Lower lobe of right lung (tissue), 2 donors: ENCODE measurements at regions not wholly inside any gene's neighbourhood (a gene's known extent, or its start where the extent isn't known, plus 50 kb on each side); places are given as distances from the start of the nearest gene placed in this dataset.

ENCODE experiments used
- ATAC-seq, 2 donors: fragments of 200-7000 bp; cut with Tn5 transposase; one replicate each; pipeline ENCODE4 v1.9.1; 2020 to 2022; ENCODE audit warnings: mild to moderate bottlenecking in 2 of 2, moderate library complexity in 2 of 2
- DNase-seq: peaks from one replicate; pipeline ENCODE4 v3.0.0-alpha.2; 2020
- H3K27ac ChIP-seq: fragments of 200-600 bp; one replicate; pipeline ENCODE4 v1.8.0; 2022
- H3K27me3 ChIP-seq: fragments of 200-600 bp; one replicate; pipeline ENCODE4 v1.8.0; 2022; ENCODE audit warnings: low read depth
- H3K36me3 ChIP-seq: fragments of 200-600 bp; one replicate; pipeline ENCODE4 v1.8.0; 2022; ENCODE audit warnings: mild to moderate bottlenecking
- H3K4me1 ChIP-seq: fragments of 200-600 bp; one replicate; pipeline ENCODE4 v1.8.0; 2022
- H3K4me3 ChIP-seq: fragments of 200-600 bp; one replicate; pipeline ENCODE4 v1.8.0; 2022; ENCODE audit warnings: mild to moderate bottlenecking
- H3K9me3 ChIP-seq: fragments of 200-600 bp; one replicate; pipeline ENCODE4 v1.8.0; 2022
- CTCF ChIP-seq: fragments of 200-600 bp; IDR thresholded peaks from one replicate; pipeline ENCODE4 v1.8.0; 2022; ENCODE audit warnings: antibody characterized with exemption, mild to moderate bottlenecking
- intact Hi-C: fragments of 100-400 bp; cut with DNase I; formaldehyde crosslinking; loops from one replicate; pipeline ENCODE4 v1.11.0; 2022
- donor health status: DM: no; HTN: yes; CAD: no; lungs with severe emphysema.

- intact Hi-C loops, result no loop called here
- TF ChIP-seq CTCF, result no peak
- Histone ChIP-seq H3K9me3 (no peaks in the 10 kb centered on the region), H3K27me3 (no peaks in the 10 kb centered on the region), H3K4me3 (no peak overlapping the region), H3K27ac (no peak overlapping the region), H3K36me3 (no peaks in the 10 kb centered on the region), H3K4me1 (no peaks in the 10 kb centered on the region)
- DNase-seq, result no peak
- no peak for ATAC-seq
These were observed 261.2 kb downstream of the TRAM1L1 start for GRCh38 chr4:116824172-116824571.

GRCh38 chr4:116811730-116812129, 273.6 kb downstream of the TRAM1L1 start:
- H3K27ac ChIP-seq, result no peak overlapping the region
- intact Hi-C loops, result no loop called here
- DNase-seq, result no peak
- no peak for ATAC-seq
- TF ChIP-seq CTCF, result no peak
- H3K4me1 ChIP-seq, result no peaks in the 10 kb centered on the region
- H3K36me3 ChIP-seq, result no peaks in the 10 kb centered on the region
- no peak overlapping the region for H3K4me3 ChIP-seq
- H3K27me3 ChIP-seq, result no peaks in the 10 kb centered on the region
- H3K9me3 ChIP-seq, result no peaks in the 10 kb centered on the region

- no peak overlapping the region for H3K27ac ChIP-seq
- intact Hi-C loops, result no loop called here
- no peaks in the 10 kb centered on the region for H3K27me3 ChIP-seq
These were observed 289.4 kb downstream of the TRAM1L1 start for GRCh38 chr4:116796022-116796421.

GRCh38 chr4:116788723-116789122, 296.7 kb downstream of the TRAM1L1 start:
- TF ChIP-seq CTCF, result no peak
- ATAC-seq, result no peak
- no peak for DNase-seq
- Histone ChIP-seq H3K9me3 (no peaks in the 10 kb centered on the region), H3K27ac (no peak overlapping the region), H3K36me3 (no peaks in the 10 kb centered on the region), H3K27me3 (no peaks in the 10 kb centered on the region), H3K4me3 (no peak overlapping the region), H3K4me1 (no peaks in the 10 kb centered on the region)
- intact Hi-C loops, result no loop called here

More at GRCh38 chr4:116796022-116796421, 289.4 kb downstream of the TRAM1L1 start:
- H3K4me3 ChIP-seq, result no peak overlapping the region
- DNase-seq, result no peak
- no peaks in the 10 kb centered on the region for H3K9me3 ChIP-seq
- TF ChIP-seq CTCF, result no peak
- no peak for ATAC-seq
- no peaks in the 10 kb centered on the region for H3K4me1 ChIP-seq
- no peaks in the 10 kb centered on the region for H3K36me3 ChIP-seq

- no peaks in the 10 kb centered on the region for H3K36me3 ChIP-seq
- ATAC-seq, result no peak
- no peaks in the 10 kb centered on the region for H3K9me3 ChIP-seq
- no peaks in the 10 kb centered on the region for H3K27me3 ChIP-seq
- no peak overlapping the region for H3K27ac ChIP-seq
- no peak overlapping the region for H3K4me3 ChIP-seq
- no peak for TF ChIP-seq CTCF
- intact Hi-C loops, result no loop called here
- no peak for DNase-seq
- no peaks in the 10 kb centered on the region for H3K4me1 ChIP-seq
These were observed 330.3 kb downstream of the TRAM1L1 start for GRCh38 chr4:116755051-116755450.

GRCh38 chr4:116752027-116752426, 333.3 kb downstream of the TRAM1L1 start:
- no peak for DNase-seq
- Histone ChIP-seq H3K27me3 (no peaks in the 10 kb centered on the region), H3K4me1 (no peaks in the 10 kb centered on the region), H3K36me3 (no peaks in the 10 kb centered on the region), H3K4me3 (no peak overlapping the region), H3K9me3 (no peaks in the 10 kb centered on the region), H3K27ac (no peak overlapping the region)
- intact Hi-C loops, result no loop called here
- TF ChIP-seq CTCF, result no peak
- no peak for ATAC-seq
